Activated CD4-positive, alpha-beta T cell treated with anti-CD3 and anti-CD28 coated beads for 36 hours (primary cell): ENCODE measurements at regions not wholly inside any gene's neighbourhood (a gene's known extent, or its start where the extent isn't known, plus 50 kb on each side); places are given as distances from the start of the nearest gene placed in this dataset.

Source experiments
- ATAC-seq: fragments of 200-7000 bp; cut with Tn5 transposase; one replicate; pipeline ENCODE4 v1.10.0; 2021; ENCODE audit warnings: mild to moderate bottlenecking, moderate library complexity
- CTCF ChIA-PET: fragments of 350-600 bp; sonication (Branson Sonifier 250); formaldehyde crosslinking; loops from one replicate; lab custom pipeline; 2021; ENCODE audit warnings: antibody characterized with exemption; lab: Charles Lee
- POLR2A ChIA-PET: fragments of 350-600 bp; sonication (Branson Sonifier 250); formaldehyde crosslinking; loops from one replicate; lab custom pipeline; 2021; ENCODE audit warnings: antibody characterized with exemption, inconsistent platforms; lab: Charles Lee
- DNase-seq: peaks from one replicate; pipeline ENCODE4 v3.0.0-alpha.2; 2020
- H3K27ac Mint-ChIP-seq: one replicate; pipeline ENCODE4 v1.8.0; 2021; ENCODE audit warnings: mixed read lengths
- H3K27me3 Mint-ChIP-seq: one replicate; pipeline ENCODE4 v1.8.0; 2021; ENCODE audit warnings: mixed read lengths
- H3K36me3 Mint-ChIP-seq: one replicate; pipeline ENCODE4 v1.8.0; 2021; ENCODE audit warnings: low read depth, mixed read lengths
- H3K4me1 Mint-ChIP-seq: one replicate; pipeline ENCODE4 v1.8.0; 2021; ENCODE audit warnings: mixed read lengths
- H3K4me3 Mint-ChIP-seq: one replicate; pipeline ENCODE4 v1.8.0; 2021; ENCODE audit warnings: mild to moderate bottlenecking, moderate library complexity, mixed read lengths
- H3K9me3 Mint-ChIP-seq: one replicate; pipeline ENCODE4 v1.8.0; 2021; ENCODE audit warnings: low read depth, mixed read lengths
- intact Hi-C, 2 experiments: fragments of 100-400 bp; cut with DNase I in 1 of 2; cut with micrococcal nuclease in 1 of 2; formaldehyde crosslinking; loops; one replicate each; pipeline versions ENCODE4 v1.14.2 to v1.15.1; 2022 to 2024; cut with DNase I, micrococcal nuclease

DNA sequence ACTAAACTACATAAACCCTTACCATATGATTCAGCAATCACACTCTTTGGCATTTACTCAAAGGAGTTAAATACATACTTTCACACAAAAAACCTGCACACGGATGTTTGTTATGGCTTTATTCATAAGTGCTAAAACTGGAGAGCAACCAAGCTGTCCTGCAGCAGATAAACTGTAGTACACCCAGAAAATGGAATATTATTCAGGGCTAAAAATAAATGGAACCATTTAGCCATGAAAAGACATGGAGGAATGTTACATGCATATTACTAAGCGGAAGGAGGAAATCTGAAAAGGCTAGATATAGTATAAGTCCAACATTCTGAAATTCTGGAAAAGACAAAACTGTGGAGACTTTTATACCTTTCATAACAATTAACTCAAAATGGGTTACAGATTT, 73.6 kb upstream of the PHACTR3 start:
- ATAC-seq (no peak), DNase-seq (no peak)
- Mint-ChIP-seq H3K9me3 (peaks cover 3% of the 10 kb centered on the region), H3K4me1 (no peaks in the 10 kb centered on the region), H3K4me3 (no peak overlapping the region), H3K27ac (no peak overlapping the region), H3K36me3 (no peaks in the 10 kb centered on the region), H3K27me3 (peaks cover 29% of the 10 kb centered on the region)
- CTCF ChIA-PET, result no interaction called here
- intact Hi-C loops, result no loop called here
- POLR2A ChIA-PET, result no interaction called here

DNA sequence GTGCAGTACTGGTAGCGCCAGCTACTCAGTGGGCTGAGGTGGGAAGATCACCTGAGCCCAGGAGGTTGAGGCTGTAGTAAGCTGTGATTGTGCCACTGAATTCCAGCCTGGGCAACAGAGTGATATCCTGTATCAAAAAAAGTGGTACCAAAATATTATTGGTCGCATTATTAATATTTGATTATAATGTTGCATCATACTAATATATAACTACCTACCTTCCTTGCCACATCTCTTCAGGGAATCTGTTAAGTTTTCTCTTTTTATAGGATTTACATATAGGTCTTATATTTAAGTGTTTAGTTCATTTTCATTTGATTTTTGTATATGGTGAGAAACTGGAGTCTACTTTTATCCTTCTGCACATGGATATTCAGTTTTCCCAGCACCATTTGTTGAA, 66.3 kb upstream of the PHACTR3 start:
- Mint-ChIP-seq H3K36me3 (no peaks in the 10 kb centered on the region), H3K27ac (no peak overlapping the region), H3K9me3 (peaks cover 12% of the 10 kb centered on the region), H3K27me3 (peaks cover 32% of the 10 kb centered on the region), H3K4me3 (no peak overlapping the region), H3K4me1 (no peaks in the 10 kb centered on the region)
- ATAC-seq, result no peak
- intact Hi-C loops, result no loop called here
- ChIA-PET POLR2A (no interaction called here), CTCF (no interaction called here)
- no peak for DNase-seq

DNA sequence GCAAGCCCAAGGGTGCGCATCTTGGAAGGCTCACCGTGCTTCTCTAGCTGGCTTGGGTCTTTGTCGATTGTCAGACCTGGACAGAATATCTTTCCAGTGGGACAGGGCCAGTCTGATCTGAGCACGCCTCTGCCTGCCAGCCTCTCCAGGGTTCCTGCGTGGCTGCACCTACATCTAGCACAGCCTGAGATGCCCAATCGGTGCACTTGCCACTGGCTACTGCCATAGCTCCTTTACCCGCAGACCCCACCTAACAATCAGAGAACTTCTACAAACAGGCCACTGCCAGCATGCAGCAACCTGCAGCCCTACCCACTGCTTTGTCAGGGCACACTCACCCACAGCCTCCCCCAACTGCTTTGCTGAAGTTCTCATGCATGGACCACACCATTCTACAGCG, 56.7 kb upstream of the PHACTR3 start:
- Mint-ChIP-seq H3K4me3 (no peak overlapping the region), H3K36me3 (no peaks in the 10 kb centered on the region), H3K9me3 (no peaks in the 10 kb centered on the region), H3K27ac (no peak overlapping the region), H3K4me1 (no peaks in the 10 kb centered on the region), H3K27me3 (peaks cover 28% of the 10 kb centered on the region)
- DNase-seq (no peak), ATAC-seq (no peak)
- ChIA-PET POLR2A (no interaction called here), CTCF (no interaction called here)
- intact Hi-C loops, result no loop called here
